MM.1S (cell line): ENCODE measurements at regions not wholly inside any gene's neighbourhood (a gene's known extent, or its start where the extent isn't known, plus 50 kb on each side); places are given as distances from the start of the nearest gene placed in this dataset.

Source experiments
- DNase-seq: peaks from one replicate; pipeline ENCODE4 v3.0.0-alpha.2; 2015
- H2AFZ ChIP-seq: fragments of 300-600 bp; sonication (generic); 2 replicates; pipeline ENCODE4 v1.6.0; 2016; ENCODE audit warnings: antibody characterized with exemption, low read length
- H3F3A ChIP-seq: fragments of 300-600 bp; sonication (generic); 2 replicates; pipeline ENCODE4 v1.6.1; 2016; ENCODE audit warnings: mild to moderate bottlenecking, antibody characterized with exemption, low read length, moderate library complexity, mixed read lengths; ENCODE audit not compliant: insufficient read depth
- H3K27ac ChIP-seq: fragments of 300-600 bp; sonication (generic); 2 replicates; pipeline ENCODE4 v1.5.1; 2016; ENCODE audit warnings: mild to moderate bottlenecking, low read length
- H3K27me3 ChIP-seq: fragments of 300-600 bp; sonication (generic); replicated peaks from 2 replicates; pipeline ENCODE4 v1.6.0; 2016; ENCODE audit warnings: low read length; ENCODE audit not compliant: insufficient read depth
- H3K36me3 ChIP-seq: fragments of 300-600 bp; sonication (generic); replicated peaks from 2 replicates; pipeline ENCODE4 v1.6.1; 2016; ENCODE audit warnings: mild to moderate bottlenecking, low read length, mixed read lengths; ENCODE audit not compliant: insufficient read depth
- H3K4me1 ChIP-seq: fragments of 300-600 bp; sonication (generic); 2 replicates; pipeline ENCODE4 v1.6.1; 2016; ENCODE audit warnings: low read length, mixed read lengths
- H3K4me2 ChIP-seq: fragments of 300-600 bp; sonication (generic); 2 replicates; pipeline ENCODE4 v1.6.0; 2016; ENCODE audit warnings: low read depth, low read length
- H3K4me3 ChIP-seq: fragments of 300-600 bp; sonication (generic); 2 replicates; pipeline ENCODE4 v1.5.1; 2016; ENCODE audit warnings: low read length, mixed read lengths
- H3K79me2 ChIP-seq: fragments of 300-600 bp; sonication (generic); 2 replicates; pipeline ENCODE4 v1.6.1; 2016; ENCODE audit warnings: mixed run types, low read length, mixed read lengths
- H3K9ac ChIP-seq: fragments of 300-600 bp; sonication (generic); 2 replicates; pipeline ENCODE4 v1.6.1; 2016; ENCODE audit warnings: low read length, mixed read lengths
- H3K9me2 ChIP-seq: fragments of 300-600 bp; sonication (generic); replicated peaks from 2 replicates; pipeline ENCODE4 v1.6.1; 2016; ENCODE audit warnings: mild to moderate bottlenecking, low read length, mixed read lengths; ENCODE audit not compliant: insufficient read depth
- H3K9me3 ChIP-seq: fragments of 300-600 bp; sonication (generic); replicated peaks from 2 replicates; pipeline ENCODE4 v1.6.1; 2016; ENCODE audit warnings: mild to moderate bottlenecking, low read length, mixed read lengths; ENCODE audit not compliant: insufficient read depth
- H4K20me1 ChIP-seq: fragments of 300-600 bp; sonication (generic); 2 replicates; pipeline ENCODE4 v1.6.1; 2016; ENCODE audit warnings: mild to moderate bottlenecking, low read length, moderate library complexity, mixed read lengths; ENCODE audit not compliant: insufficient read depth
- EZH2 ChIP-seq: fragments of 300-600 bp; sonication (generic); optimal IDR thresholded peaks from 2 replicates; pipeline ENCODE3; 2017; ENCODE audit warnings: low read depth, mild to moderate bottlenecking, antibody characterized with exemption, low read length, mixed read lengths
- EZH2phosphoT487 ChIP-seq: fragments of 300-600 bp; sonication (generic); IDR thresholded peaks from 2 replicates; pipeline ENCODE4 v1.6.1; 2018; ENCODE audit warnings: antibody characterized with exemption, low read length
- TF ChIP-seq, protein P1 (sequence below): fragments of 300-600 bp; sonication (generic); IDR thresholded peaks from 2 replicates; pipeline ENCODE4 v1.5.1; 2016; ENCODE audit warnings: antibody characterized with exemption, low read length, mixed read lengths

GRCh38 chr1:30274976-30275621, 448.3 kb downstream of the MATN1 start:
- Histone ChIP-seq H2AFZ (no peak overlapping the region), H3K27ac (no peak overlapping the region), H3K9ac (no peak overlapping the region), H4K20me1 (no peaks in the 10 kb centered on the region), H3K4me3 (no peak overlapping the region), H3K27me3 (peaks cover 68% of the 10 kb centered on the region), H3K36me3 (no peaks in the 10 kb centered on the region), H3K9me2 (no peaks in the 10 kb centered on the region), H3K79me2 (no peaks in the 10 kb centered on the region), H3K9me3 (no peaks in the 10 kb centered on the region), H3F3A (no peaks in the 10 kb centered on the region), H3K4me2 (no peak overlapping the region), H3K4me1 (no peaks in the 10 kb centered on the region)
- TF ChIP-seq EZH2phosphoT487 (no peak), EZH2 (no peak)
- TF ChIP-seq, protein P1, sequence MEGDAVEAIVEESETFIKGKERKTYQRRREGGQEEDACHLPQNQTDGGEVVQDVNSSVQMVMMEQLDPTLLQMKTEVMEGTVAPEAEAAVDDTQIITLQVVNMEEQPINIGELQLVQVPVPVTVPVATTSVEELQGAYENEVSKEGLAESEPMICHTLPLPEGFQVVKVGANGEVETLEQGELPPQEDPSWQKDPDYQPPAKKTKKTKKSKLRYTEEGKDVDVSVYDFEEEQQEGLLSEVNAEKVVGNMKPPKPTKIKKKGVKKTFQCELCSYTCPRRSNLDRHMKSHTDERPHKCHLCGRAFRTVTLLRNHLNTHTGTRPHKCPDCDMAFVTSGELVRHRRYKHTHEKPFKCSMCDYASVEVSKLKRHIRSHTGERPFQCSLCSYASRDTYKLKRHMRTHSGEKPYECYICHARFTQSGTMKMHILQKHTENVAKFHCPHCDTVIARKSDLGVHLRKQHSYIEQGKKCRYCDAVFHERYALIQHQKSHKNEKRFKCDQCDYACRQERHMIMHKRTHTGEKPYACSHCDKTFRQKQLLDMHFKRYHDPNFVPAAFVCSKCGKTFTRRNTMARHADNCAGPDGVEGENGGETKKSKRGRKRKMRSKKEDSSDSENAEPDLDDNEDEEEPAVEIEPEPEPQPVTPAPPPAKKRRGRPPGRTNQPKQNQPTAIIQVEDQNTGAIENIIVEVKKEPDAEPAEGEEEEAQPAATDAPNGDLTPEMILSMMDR: no peak
- no peak for DNase-seq

DNA sequence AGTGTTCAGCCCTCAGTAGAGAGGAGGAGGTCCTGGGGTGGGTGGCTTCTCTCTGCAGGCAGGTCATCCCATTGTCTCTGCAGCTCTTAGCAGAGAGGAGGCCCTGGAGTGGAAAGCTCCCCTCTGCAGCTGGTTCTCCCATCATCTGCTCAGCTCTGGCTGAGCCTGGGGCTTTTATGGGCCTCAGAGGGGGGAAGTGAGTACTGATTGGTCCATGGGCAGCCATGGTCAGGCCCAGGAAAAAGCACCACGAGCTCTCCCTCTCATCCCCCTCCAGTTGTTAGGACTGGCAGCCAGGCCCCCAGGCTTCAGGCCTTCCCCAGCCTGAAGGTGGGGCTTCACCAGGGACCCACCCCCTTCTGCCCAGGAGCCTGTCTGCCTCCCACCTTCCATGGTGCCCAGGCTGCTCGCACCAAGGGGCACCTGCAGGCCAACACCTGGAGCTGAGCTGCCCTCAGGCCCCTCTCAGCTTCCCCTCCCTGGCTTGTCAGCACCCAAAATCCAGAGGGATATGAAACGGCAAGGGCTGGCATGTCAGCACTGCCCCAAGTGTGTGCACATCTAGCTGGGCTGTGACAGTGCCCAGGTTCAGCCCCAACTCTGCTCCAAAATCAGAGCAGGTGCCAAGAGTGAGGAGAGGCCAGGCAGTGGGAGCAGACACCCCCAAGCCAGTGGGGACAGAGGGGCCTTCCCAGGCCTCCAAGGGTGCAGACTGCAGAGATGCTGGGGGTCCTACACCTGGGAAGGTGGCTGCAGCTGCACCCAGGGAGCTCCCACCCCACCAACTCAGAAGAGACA, 449.0 kb downstream of the MATN1 start:
- Histone ChIP-seq H3K9me3 (no peaks in the 10 kb centered on the region), H3K9ac (no peak overlapping the region), H3K79me2 (no peaks in the 10 kb centered on the region), H3K36me3 (no peaks in the 10 kb centered on the region), H2AFZ (no peak overlapping the region), H3K4me3 (no peak overlapping the region), H3K4me1 (no peaks in the 10 kb centered on the region), H3K27ac (no peak overlapping the region), H3K27me3 (peaks cover 68% of the 10 kb centered on the region), H3F3A (no peaks in the 10 kb centered on the region), H3K9me2 (no peaks in the 10 kb centered on the region), H3K4me2 (no peak overlapping the region), H4K20me1 (no peaks in the 10 kb centered on the region)
- DNase-seq: no peak
- TF ChIP-seq EZH2phosphoT487: no peak
- TF ChIP-seq, protein P1: no peak
- TF ChIP-seq EZH2: no peak

DNA sequence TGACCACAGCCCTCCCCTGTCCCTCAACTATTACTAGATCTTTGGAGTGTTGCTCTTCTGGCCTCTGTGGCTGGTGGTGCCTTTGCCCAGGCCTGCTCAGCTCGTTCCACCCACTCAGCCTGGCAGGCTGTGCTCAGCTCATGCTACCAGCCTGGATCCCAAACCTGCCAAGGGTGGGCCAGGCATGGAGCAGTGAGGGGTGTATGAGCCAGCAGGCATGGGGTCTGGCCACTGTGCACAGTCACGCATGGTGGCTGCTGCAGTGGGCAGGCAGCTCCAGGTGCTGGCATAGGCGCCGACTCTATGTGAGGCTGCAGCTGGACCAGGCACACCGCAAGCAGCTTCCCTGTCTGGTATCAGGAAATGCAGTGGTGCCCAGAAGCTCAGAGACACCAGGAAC, 449.9 kb downstream of the MATN1 start:
- TF ChIP-seq EZH2phosphoT487: no peak
- TF ChIP-seq EZH2: no peak
- TF ChIP-seq, protein P1: no peak
- Histone ChIP-seq H3F3A (no peaks in the 10 kb centered on the region), H3K79me2 (no peaks in the 10 kb centered on the region), H4K20me1 (no peaks in the 10 kb centered on the region), H3K9me3 (no peaks in the 10 kb centered on the region), H3K4me1 (no peaks in the 10 kb centered on the region), H2AFZ (no peak overlapping the region), H3K27me3 (peaks cover 68% of the 10 kb centered on the region), H3K9ac (no peak overlapping the region), H3K4me3 (no peak overlapping the region), H3K27ac (no peak overlapping the region), H3K4me2 (no peak overlapping the region), H3K9me2 (no peaks in the 10 kb centered on the region), H3K36me3 (no peaks in the 10 kb centered on the region)
- DNase-seq: no peak
